K562 (cell line): ENCODE measurements at regions not wholly inside any gene's neighbourhood (a gene's known extent, or its start where the extent isn't known, plus 50 kb on each side); places are given as distances from the start of the nearest gene placed in this dataset.
A peak's percentile ranks its signal among the peaks of the same experiment; 100 is the strongest.

Experiments
- ATAC-seq: fragments of 200-7000 bp; cut with Tn5 transposase; 3 replicates; pipeline ENCODE4 v1.9.1; 2020; ENCODE audit warnings: moderate library complexity
- BruUV-seq: library from RNA; stranded (reverse); fragments of 400-500 nt; replicated peaks from 2 replicates; lab custom pipeline; 2021; lab: Mats Ljungman, UMichigan
- CTCF ChIA-PET: fragments of 300-600 bp; formaldehyde crosslinking; extraction: SDS; loops from one replicate; lab custom pipeline; 2021; ENCODE audit warnings: low intra/inter-chr PET ratio; lab: Yijun Ruan, JAX
- POLR2A ChIA-PET: fragments of 300-600, 350-650 bp; sonication (Branson Sonifier 250); formaldehyde crosslinking; extraction: SDS; loops from one replicate; lab custom pipeline; 2021; ENCODE audit warnings: antibody characterized with exemption, inconsistent platforms; lab: Yijun Ruan, JAX
- DNase-seq, 4 experiments: peaks; one replicate each; pipeline versions ENCODE4 v3.0.0 to v3.0.0-alpha.2; 2011 to 2018; ENCODE audit warnings: low spot score in 3 of 4, mixed read lengths in 3 of 4; ENCODE audit errors: extremely low read depth in 1 of 4
- FAIRE-seq: peaks from 2 replicates; lab custom pipeline; 2011; peaks lifted over from hg19 to GRCh38; lab: Jason Lieb, UNC
- H2AFZ ChIP-seq: 2 replicates; pipeline ENCODE4 v1.6.0; 2011; ENCODE audit warnings: low read depth, low read length, control low read depth, inconsistent platforms
- H3K27ac ChIP-seq: fragments of 200-600 bp; 3 replicates; pipeline ENCODE4 v1.8.0; 2011; ENCODE audit warnings: low read depth, mild to moderate bottlenecking, control low read depth, inconsistent platforms, low read length, moderate library complexity, mixed read lengths; ENCODE audit errors: extremely low read depth
- H3K27me3 ChIP-seq, 2 experiments: fragments of 300-600 bp in 1 of 2; 2 replicates in 1 of 2; 3 replicates in 1 of 2; pipeline versions ENCODE4 v1.6.0 to v1.8.0; 2011; ENCODE audit warnings: inconsistent platforms in 2 of 2, low read length in 2 of 2, mild to moderate bottlenecking in 1 of 2, mixed read lengths in 1 of 2, moderate library complexity in 1 of 2; ENCODE audit not compliant: control insufficient read depth in 2 of 2, insufficient read depth in 2 of 2
- H3K36me3 ChIP-seq: fragments of 300-600 bp; 3 replicates; pipeline ENCODE4 v1.8.0; 2011; ENCODE audit warnings: mild to moderate bottlenecking, low read length, inconsistent platforms; ENCODE audit not compliant: control insufficient read depth, insufficient read depth
- H3K4me1 ChIP-seq, 2 experiments: fragments of 200-600 bp in 1 of 2; replicated peaks in 1 of 2; 2 replicates in 1 of 2; 3 replicates in 1 of 2; pipeline versions ENCODE4 v1.5.1 to v1.8.0; 2011; ENCODE audit warnings: inconsistent platforms in 2 of 2, low read length in 2 of 2, mild to moderate bottlenecking in 1 of 2, mixed read lengths in 1 of 2, moderate library complexity in 1 of 2; ENCODE audit not compliant: control insufficient read depth in 2 of 2, insufficient read depth in 2 of 2
- H3K4me2 ChIP-seq: 2 replicates; pipeline ENCODE4 v1.6.1; 2011; ENCODE audit warnings: low read length, control low read depth, inconsistent platforms, mixed read lengths; ENCODE audit not compliant: insufficient read depth
- H3K4me3 ChIP-seq: fragments of 200-600 bp; sonication (generic), shearing (Covaris generic); 2 replicates; pipeline ENCODE4 v1.5.1; 2016; ENCODE audit warnings: control low read depth, inconsistent platforms
- H3K79me2 ChIP-seq: fragments of 200-600 bp; 3 replicates; pipeline ENCODE4 v1.8.0; 2011; ENCODE audit warnings: low read length, inconsistent platforms; ENCODE audit not compliant: control insufficient read depth, insufficient read depth
- H3K9ac ChIP-seq, 2 experiments: 2 replicates each; pipeline versions ENCODE4 v1.6.0 to v1.6.1; 2011; ENCODE audit warnings: low read depth in 2 of 2, low read length in 2 of 2, control low read depth in 1 of 2, inconsistent platforms in 1 of 2, mild to moderate bottlenecking in 1 of 2, mixed read lengths in 1 of 2; ENCODE audit not compliant: insufficient read depth in 1 of 2
- H3K9me1 ChIP-seq: one replicate; pipeline ENCODE4 v1.6.0; 2011; ENCODE audit warnings: inconsistent platforms, mild to moderate bottlenecking, low read length, moderate library complexity; ENCODE audit not compliant: control insufficient read depth, insufficient read depth
- H3K9me3 ChIP-seq: replicated peaks from 2 replicates; pipeline ENCODE4 v1.5.1; 2011; ENCODE audit warnings: low read depth, low read length, inconsistent platforms; ENCODE audit not compliant: control insufficient read depth, insufficient read depth
- H4K20me1 ChIP-seq: replicated peaks from 2 replicates; pipeline ENCODE4 v1.6.1; 2011; ENCODE audit warnings: low read length, inconsistent platforms, mixed read lengths; ENCODE audit not compliant: control insufficient read depth, insufficient read depth
- CEBPB ChIP-seq: fragments of 450-650 bp; IDR thresholded peaks from 2 replicates; pipeline ENCODE4 v1.6.1; 2016; ENCODE audit warnings: missing genetic modification characterization, missing compliant biosample characterization
- DACH1 ChIP-seq: fragments of 450-650 bp; IDR thresholded peaks from 2 replicates; pipeline ENCODE4 v1.6.1; 2018; ENCODE audit not compliant: partially characterized antibody
- EGR1 ChIP-seq: fragments of 450-650 bp; conservative IDR thresholded peaks from 2 replicates; pipeline ENCODE4 v1.6.1; 2017; ENCODE audit warnings: mild to moderate bottlenecking
- EHMT2 ChIP-seq: fragments of 450-650 bp; IDR thresholded peaks from 2 replicates; pipeline ENCODE4 v1.6.1; 2018; ENCODE audit warnings: antibody characterized with exemption
- EWSR1 ChIP-seq: fragments of 450-650 bp; IDR thresholded peaks from 2 replicates; pipeline ENCODE4 v1.6.1; 2018; ENCODE audit warnings: borderline replicate concordance, mild to moderate bottlenecking, low read depth, moderate library complexity; ENCODE audit not compliant: partially characterized antibody
- EZH2 ChIP-seq: IDR thresholded peaks from 2 replicates; pipeline ENCODE4 v1.6.1; 2012; ENCODE audit warnings: low read depth, mild to moderate bottlenecking, inconsistent platforms, low read length, borderline replicate concordance
- HDGF ChIP-seq: fragments of 450-650 bp; IDR thresholded peaks from 2 replicates; pipeline ENCODE4 v1.6.1; 2016
- KLF13 ChIP-seq: fragments of 450-650 bp; IDR thresholded peaks from 2 replicates; pipeline ENCODE4 v1.6.1; 2016; ENCODE audit warnings: missing genetic modification characterization, low read depth, mild to moderate bottlenecking, missing compliant biosample characterization, moderate library complexity, borderline replicate concordance
- KLF6 ChIP-seq: fragments of 250-450 bp; sonication (Bioruptor Pico); IDR thresholded peaks from 2 replicates; pipeline ENCODE4 v1.4.0; 2020; ENCODE audit warnings: mild to moderate bottlenecking, moderate library complexity, borderline replicate concordance
- PHTF2 ChIP-seq: fragments of 250-450 bp; sonication (Bioruptor Pico); IDR thresholded peaks from 2 replicates; pipeline ENCODE4 v1.5.0; 2021; ENCODE audit warnings: mild to moderate bottlenecking
- RBBP5 ChIP-seq: fragments of 200-600 bp; sonication (generic); IDR thresholded peaks from 2 replicates; pipeline ENCODE4 v1.6.1; 2012; ENCODE audit warnings: borderline replicate concordance, mild to moderate bottlenecking, low read length, control low read depth, inconsistent platforms; ENCODE audit not compliant: insufficient read depth, poor library complexity, severe bottlenecking
- STAT5A ChIP-seq: IDR thresholded peaks from 2 replicates; pipeline ENCODE4 v1.6.1; 2012; ENCODE audit warnings: low read length, inconsistent platforms, borderline replicate concordance
- TGIF2 ChIP-seq: sonication (generic); formaldehyde crosslinking; IDR thresholded peaks from 2 replicates; pipeline ENCODE4 v1.8.1; 2022; ENCODE audit warnings: mild to moderate bottlenecking, missing genetic modification reagents, moderate library complexity
- ZEB2 ChIP-seq: fragments of 450-650 bp; IDR thresholded peaks from 2 replicates; pipeline ENCODE4 v1.6.1; 2016
- ZNF121 ChIP-seq: sonication (generic); formaldehyde crosslinking; conservative IDR thresholded peaks from 2 replicates; pipeline ENCODE4 v1.8.0; 2022; ENCODE audit warnings: missing genetic modification reagents
- ZNF316 ChIP-seq: fragments of 450-650 bp; IDR thresholded peaks from 2 replicates; pipeline ENCODE4 v1.6.1; 2016
- ZNF354B ChIP-seq: fragments of 250-450 bp; sonication (Bioruptor Pico); IDR thresholded peaks from 2 replicates; pipeline ENCODE4 v1.4.0; 2020
- ZNF584 ChIP-seq: fragments of 200-800 bp; sonication (Bioruptor generic); IDR thresholded peaks from 2 replicates; pipeline ENCODE4 v1.6.1; 2016; ENCODE audit warnings: low read depth, mild to moderate bottlenecking, missing genetic modification characterization, missing compliant biosample characterization
- ZNF75A ChIP-seq: fragments of 450-650 bp; formaldehyde crosslinking; IDR thresholded peaks from 2 replicates; pipeline ENCODE4 v1.4.0; 2020; ENCODE audit warnings: mild to moderate bottlenecking
- WGBS: fragments of 100-300 bp; shearing (Covaris generic); methylation state at CpG from one replicate; pipeline ENCODE4 v1.1.6; 2016; ENCODE audit warnings: low coverage, mixed read lengths; ENCODE audit not compliant: insufficient coverage; ENCODE audit errors: missing lambda C conversion rate; 5-methylcytosine and 5-hydroxymethylcytosine counted together
- in situ Hi-C: fragments of 300-500 bp; cut with MboI; formaldehyde crosslinking; loops from 4 replicates; pipeline ENCODE4 v1.15.0; 2018; ENCODE audit warnings: inconsistent platforms, mixed read lengths
- intact Hi-C: fragments of 100-400 bp; cut with micrococcal nuclease; formaldehyde crosslinking; loops from 2 replicates; pipeline ENCODE4 v1.14.2; 2022

DNA sequence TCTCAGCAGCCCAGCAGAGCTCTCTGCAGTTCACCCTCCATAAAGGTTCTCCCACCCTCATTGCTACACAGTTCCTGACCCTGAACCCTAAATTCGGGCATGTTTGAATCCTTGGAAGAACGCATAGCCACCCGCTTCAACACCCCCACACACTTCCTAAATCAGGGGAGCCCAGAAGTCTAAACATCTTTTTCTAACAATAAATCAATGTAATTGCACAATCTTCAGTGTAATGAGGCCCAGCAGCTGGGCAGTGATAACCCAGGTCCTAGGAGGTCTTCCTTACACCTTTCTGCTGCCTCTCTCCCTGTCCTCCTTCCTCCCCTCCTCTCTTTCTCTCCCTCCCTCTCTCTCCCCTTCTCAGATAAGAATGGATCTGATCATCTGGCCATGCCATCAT lies 88.0 kb downstream of the IRX2 start:
- H3K9me3 ChIP-seq, result no peaks in the 10 kb centered on the region
- no TSS peak for BruUV-seq
- FAIRE-seq (no peak), ATAC-seq (no peak)
- H4K20me1 ChIP-seq, result no peaks in the 10 kb centered on the region; the same call in 1 of the 2 replicates
- H3K9me1 ChIP-seq, result no peaks in the 10 kb centered on the region
- in situ Hi-C loops (no loop called here), intact Hi-C loops (no loop called here)
- H3K9ac ChIP-seq, result no peak overlapping the region
- TF ChIP-seq CEBPB (tag), result peak; percentile 26; the same call in 1 of the 2 replicates
- TF ChIP-seq ZEB2, result no peak
- TF ChIP-seq, all 486 proteins: peak for 1
- Histone ChIP-seq H3K4me2 (no peak overlapping the region), H3K27ac (no peak overlapping the region), H3K27me3 (peaks cover 9 to 33% of the 10 kb centered on the region in 2 experiments; a peak in 4 of 5 replicates), H3K4me3 (no peak overlapping the region), H3K36me3 (no peaks in the 10 kb centered on the region), H2AFZ (no peak overlapping the region), H3K4me1 (no peaks in the 10 kb centered on the region), H3K79me2 (no peaks in the 10 kb centered on the region)
- 6% methylated on average over 3 of the region's 3 CpGs for WGBS
- DNase-seq, result no peak
- ChIA-PET POLR2A (no interaction called here), CTCF (no interaction called here)

DNA sequence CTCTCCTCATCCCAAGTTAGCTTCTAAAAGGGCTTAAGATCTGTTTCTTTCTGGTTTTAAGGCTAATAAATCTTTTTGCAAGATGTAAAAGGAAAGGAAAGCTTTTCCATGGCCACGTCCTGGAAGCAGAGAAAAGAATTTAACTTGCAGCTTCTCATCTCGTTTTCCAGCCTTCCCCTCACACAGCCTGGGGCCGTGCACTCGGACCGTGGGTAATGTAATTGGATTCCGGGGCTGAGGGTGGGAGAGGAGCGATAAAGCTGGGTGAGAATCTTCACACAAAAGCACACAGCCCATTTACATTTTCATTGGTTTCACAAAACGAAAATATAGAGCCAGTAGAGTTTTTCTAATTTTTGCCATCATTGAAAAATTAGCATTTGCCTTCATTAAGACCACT lies 91.2 kb downstream of the IRX2 start:
- no peak overlapping the region for H3K9ac ChIP-seq
- no peak overlapping the region for H3K27ac ChIP-seq
- no peaks in the 10 kb centered on the region for H3K79me2 ChIP-seq
- CTCF ChIA-PET, result no interaction called here
- H3K4me2 ChIP-seq, result no peak overlapping the region
- intact Hi-C loops, result no loop called here
- no TSS peak for BruUV-seq
- no peak overlapping the region for H3K4me3 ChIP-seq
- FAIRE-seq (no peak), ATAC-seq (no peak), DNase-seq (no peak)
- under 1% methylated on average over 8 of the region's 8 CpGs for WGBS
- H3K36me3 ChIP-seq, result no peaks in the 10 kb centered on the region
- H4K20me1 ChIP-seq, result no peaks in the 10 kb centered on the region; the same call in 1 of the 2 replicates
- H3K4me1 ChIP-seq, result no peaks in the 10 kb centered on the region
- H3K27me3 ChIP-seq, result peaks cover 6 to 47% of the 10 kb centered on the region in 2 experiments; a peak in 3 of 5 replicates
- no peaks in the 10 kb centered on the region for H3K9me3 ChIP-seq
- in situ Hi-C loops, result no loop called here
- no peak overlapping the region for H2AFZ ChIP-seq
- H3K9me1 ChIP-seq, result no peaks in the 10 kb centered on the region
- POLR2A ChIA-PET, result interaction anchor here (0.6 kb wide), 1 partner anchor 82 kb away, joined by 3 read pairs; no protein-coding TSS in a partner anchor
- TF ChIP-seq EZH2, result no peak
- no peak for TF ChIP-seq HDGF
- TF ChIP-seq EWSR1, result no peak
- TF ChIP-seq ZNF75A (CRISPR knock-in tag), result no peak
- TF ChIP-seq EGR1, result no peak
- TF ChIP-seq RBBP5, result no peak
- no peak for TF ChIP-seq TGIF2 (CRISPR knock-in tag)
- no peak for TF ChIP-seq ZNF584
- TF ChIP-seq ZNF354B (CRISPR knock-in tag), result no peak
- no peak for TF ChIP-seq KLF13 (tag)
- no peak for TF ChIP-seq ZNF121 (CRISPR knock-in tag)
- no peak for TF ChIP-seq ZNF316
- TF ChIP-seq KLF6, result no peak
- no peak for TF ChIP-seq PHTF2
- TF ChIP-seq STAT5A, result no peak
- TF ChIP-seq EHMT2, result no peak
- TF ChIP-seq DACH1, result no peak
